ENCODE measurements at regions not wholly inside any gene's neighbourhood (a gene's known extent, or its start where the extent isn't known, plus 50 kb on each side); places are given as distances from the start of the nearest gene placed in this dataset.
"Not testable (repeated sequence)": the region's sequence is repeated elsewhere in the genome, so short reads cannot be mapped to it uniquely, and the experiment has no call there.

GRCh38 chr3:103513003-103513402 lies 1078.2 kb downstream of the ZPLD1 start:
- Mint-ChIP-seq H3K27me3 (ENCODE audit: insufficient read depth, unreplicated experiment) (peaks cover 48% of the 10 kb centered on the region), H3K27ac (ENCODE audit: low read depth, unreplicated experiment) (no peak overlapping the region), H3K4me1 (ENCODE audit: insufficient read depth, unreplicated experiment) (no peaks in the 10 kb centered on the region), H3K4me3 (ENCODE audit: unreplicated experiment) (no peak overlapping the region), H3K36me3 (ENCODE audit: insufficient read depth, unreplicated experiment) (no peaks in the 10 kb centered on the region), H3K9me3 (ENCODE audit: unreplicated experiment) (no peaks in the 10 kb centered on the region)
- intact Hi-C loops (cut with micrococcal nuclease) = no loop called here
- DNase-seq (ENCODE audit: unreplicated experiment) = no peak
- POLR2A ChIA-PET = no interaction called here
- TF ChIP-seq, protein P1, sequence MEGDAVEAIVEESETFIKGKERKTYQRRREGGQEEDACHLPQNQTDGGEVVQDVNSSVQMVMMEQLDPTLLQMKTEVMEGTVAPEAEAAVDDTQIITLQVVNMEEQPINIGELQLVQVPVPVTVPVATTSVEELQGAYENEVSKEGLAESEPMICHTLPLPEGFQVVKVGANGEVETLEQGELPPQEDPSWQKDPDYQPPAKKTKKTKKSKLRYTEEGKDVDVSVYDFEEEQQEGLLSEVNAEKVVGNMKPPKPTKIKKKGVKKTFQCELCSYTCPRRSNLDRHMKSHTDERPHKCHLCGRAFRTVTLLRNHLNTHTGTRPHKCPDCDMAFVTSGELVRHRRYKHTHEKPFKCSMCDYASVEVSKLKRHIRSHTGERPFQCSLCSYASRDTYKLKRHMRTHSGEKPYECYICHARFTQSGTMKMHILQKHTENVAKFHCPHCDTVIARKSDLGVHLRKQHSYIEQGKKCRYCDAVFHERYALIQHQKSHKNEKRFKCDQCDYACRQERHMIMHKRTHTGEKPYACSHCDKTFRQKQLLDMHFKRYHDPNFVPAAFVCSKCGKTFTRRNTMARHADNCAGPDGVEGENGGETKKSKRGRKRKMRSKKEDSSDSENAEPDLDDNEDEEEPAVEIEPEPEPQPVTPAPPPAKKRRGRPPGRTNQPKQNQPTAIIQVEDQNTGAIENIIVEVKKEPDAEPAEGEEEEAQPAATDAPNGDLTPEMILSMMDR (IDR thresholded peaks at IDR 0.05; ENCODE audit: unreplicated experiment) = no peak
- CTCF ChIA-PET = no interaction called here
- BruUV-seq (replicated peaks) = no TSS peak

DNA sequence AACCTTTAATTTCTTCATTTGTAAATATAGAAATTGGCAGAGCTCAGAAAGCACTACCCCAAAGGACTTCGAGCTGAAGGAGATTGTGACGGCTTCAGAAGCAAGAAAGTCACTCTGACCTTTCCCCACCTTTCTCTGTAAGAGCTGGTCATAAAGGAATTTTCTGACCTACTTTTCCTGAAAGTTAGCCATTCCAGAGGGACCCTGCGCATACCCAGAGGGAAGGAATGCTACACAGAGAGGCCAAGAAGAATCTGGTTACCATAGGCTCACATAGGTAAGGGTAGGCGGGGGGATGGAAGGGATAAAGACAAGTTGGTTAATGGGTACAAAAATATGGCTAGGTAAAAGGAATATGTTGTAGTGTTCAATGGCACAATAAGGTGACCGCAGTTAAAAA lies 1080.3 kb downstream of the ZPLD1 start:
- no peak overlapping the region for H3K4me3 Mint-ChIP-seq (ENCODE audit: unreplicated experiment)
- H3K9me3 Mint-ChIP-seq (ENCODE audit: unreplicated experiment) = no peaks in the 10 kb centered on the region
- TF ChIP-seq, protein P1 (IDR thresholded peaks at IDR 0.05; ENCODE audit: unreplicated experiment) = no peak
- peaks cover 57% of the 10 kb centered on the region for H3K27me3 Mint-ChIP-seq (ENCODE audit: insufficient read depth, unreplicated experiment)
- POLR2A ChIA-PET = interaction anchor here (1.2 kb wide), 1 partner anchor 9 kb away, joined by 3 read pairs; no protein-coding TSS in a partner anchor
- no peaks in the 10 kb centered on the region for H3K4me1 Mint-ChIP-seq (ENCODE audit: insufficient read depth, unreplicated experiment)
- CTCF ChIA-PET = no interaction called here
- intact Hi-C loops (cut with micrococcal nuclease) = no loop called here
- BruUV-seq (replicated peaks) = no TSS peak
- H3K27ac Mint-ChIP-seq (ENCODE audit: low read depth, unreplicated experiment) = no peak overlapping the region
- H3K36me3 Mint-ChIP-seq (ENCODE audit: insufficient read depth, unreplicated experiment) = no peaks in the 10 kb centered on the region
- DNase-seq (ENCODE audit: unreplicated experiment) = no peak

DNA sequence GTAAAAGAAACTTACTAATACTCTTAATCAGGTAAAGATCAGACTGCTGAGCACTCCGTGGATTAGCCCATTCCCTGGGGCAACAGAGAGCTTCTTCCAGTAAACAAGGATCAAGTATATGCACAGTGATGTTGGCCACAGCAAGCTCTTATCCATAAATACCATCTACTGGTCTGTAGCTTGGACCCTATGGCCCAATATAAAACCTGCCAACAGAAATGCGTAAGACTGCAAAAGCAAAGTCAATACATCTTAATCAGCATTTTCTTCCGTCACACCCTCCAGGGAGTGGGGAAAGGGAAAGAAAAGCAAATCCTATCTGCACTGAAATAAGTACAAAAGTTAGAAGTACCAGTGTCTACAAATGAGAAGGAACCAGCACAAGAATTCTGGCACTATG lies 1082.1 kb downstream of the ZPLD1 start:
- POLR2A ChIA-PET = no interaction called here
- DNase-seq (ENCODE audit: unreplicated experiment) = no peak
- intact Hi-C loops (cut with micrococcal nuclease) = no loop called here
- H3K27ac Mint-ChIP-seq (ENCODE audit: low read depth, unreplicated experiment) = no peak overlapping the region
- H3K4me1 Mint-ChIP-seq (ENCODE audit: insufficient read depth, unreplicated experiment) = no peaks in the 10 kb centered on the region
- TF ChIP-seq, protein P1 (IDR thresholded peaks at IDR 0.05; ENCODE audit: unreplicated experiment) = no peak
- no peaks in the 10 kb centered on the region for H3K9me3 Mint-ChIP-seq (ENCODE audit: unreplicated experiment)
- no peak overlapping the region for H3K4me3 Mint-ChIP-seq (ENCODE audit: unreplicated experiment)
- CTCF ChIA-PET = no interaction called here
- no peaks in the 10 kb centered on the region for H3K36me3 Mint-ChIP-seq (ENCODE audit: insufficient read depth, unreplicated experiment)
- peaks cover 50% of the 10 kb centered on the region for H3K27me3 Mint-ChIP-seq (ENCODE audit: insufficient read depth, unreplicated experiment)
- no TSS peak for BruUV-seq (replicated peaks)

DNA sequence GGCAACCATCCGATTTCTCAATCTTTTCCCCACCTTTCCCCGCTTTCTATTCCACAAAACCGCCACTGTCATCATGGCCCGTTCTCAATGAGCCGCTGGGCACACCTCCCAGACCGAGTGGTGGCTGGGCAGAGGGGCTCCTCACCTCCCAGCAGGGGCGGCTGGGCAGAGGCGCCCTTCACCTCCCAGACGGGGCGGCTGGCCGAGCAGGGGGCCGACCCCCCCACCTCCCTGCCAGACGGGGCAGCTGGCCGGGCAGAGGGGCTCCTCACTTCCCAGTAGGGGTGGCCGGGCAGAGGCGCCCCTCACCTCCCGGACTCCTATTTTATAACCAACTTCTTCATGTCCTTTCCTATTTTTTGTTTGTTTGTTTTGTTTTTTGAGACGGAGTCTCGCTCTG lies 1096.5 kb downstream of the ZPLD1 start:
- H3K27ac Mint-ChIP-seq (ENCODE audit: low read depth, unreplicated experiment); H3K9me3 Mint-ChIP-seq (ENCODE audit: unreplicated experiment); CTCF ChIA-PET; H3K4me3 Mint-ChIP-seq (ENCODE audit: unreplicated experiment); BruUV-seq (replicated peaks); H3K36me3 Mint-ChIP-seq (ENCODE audit: insufficient read depth, unreplicated experiment); POLR2A ChIA-PET; H3K4me1 Mint-ChIP-seq (ENCODE audit: insufficient read depth, unreplicated experiment); DNase-seq (ENCODE audit: unreplicated experiment); intact Hi-C loops (cut with micrococcal nuclease): not testable (repeated sequence)
- peaks cover 47% of the 10 kb centered on the region for H3K27me3 Mint-ChIP-seq (ENCODE audit: insufficient read depth, unreplicated experiment)

DNA sequence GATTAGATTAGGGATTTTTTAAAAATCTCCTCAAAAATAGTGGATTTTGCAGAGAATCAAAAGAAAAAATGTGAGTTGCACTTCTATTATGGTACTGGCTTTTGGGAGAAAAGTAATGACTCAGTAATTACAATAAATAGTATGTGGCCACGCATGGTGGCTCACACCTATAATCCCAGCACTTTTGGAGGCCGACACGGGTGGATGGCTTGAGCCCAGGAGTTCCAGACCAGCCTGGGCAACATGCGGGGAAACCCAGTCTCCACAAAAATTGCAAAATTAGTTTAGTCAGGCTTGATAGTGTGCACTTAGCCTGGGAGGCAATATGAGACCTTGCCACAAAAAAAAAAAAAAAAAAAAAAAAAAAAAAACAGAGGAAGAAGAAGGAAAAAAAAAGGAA lies 1098.2 kb downstream of the ZPLD1 start:
- intact Hi-C loops (cut with micrococcal nuclease) = no loop called here
- no TSS peak for BruUV-seq (replicated peaks)
- Mint-ChIP-seq H3K27ac (ENCODE audit: low read depth, unreplicated experiment) (no peak overlapping the region), H3K9me3 (ENCODE audit: unreplicated experiment) (no peaks in the 10 kb centered on the region), H3K4me1 (ENCODE audit: insufficient read depth, unreplicated experiment) (no peaks in the 10 kb centered on the region), H3K27me3 (ENCODE audit: insufficient read depth, unreplicated experiment) (peaks cover 37% of the 10 kb centered on the region), H3K36me3 (ENCODE audit: insufficient read depth, unreplicated experiment) (no peaks in the 10 kb centered on the region), H3K4me3 (ENCODE audit: unreplicated experiment) (no peak overlapping the region)
- TF ChIP-seq, protein P1 (IDR thresholded peaks at IDR 0.05; ENCODE audit: unreplicated experiment) = no peak
- ChIA-PET CTCF (interaction anchor here (0.6 kb wide), 1 partner anchor 685 kb away, joined by 3 read pairs; no protein-coding TSS in a partner anchor), POLR2A (no interaction called here)
- DNase-seq (ENCODE audit: unreplicated experiment) = no peak
